NCI-H1930 (cell line): ENCODE measurements at regions not wholly inside any gene's neighbourhood (a gene's known extent, or its start where the extent isn't known, plus 50 kb on each side); places are given as distances from the start of the nearest gene placed in this dataset.
"Not testable (repeated sequence)": the region's sequence is repeated elsewhere in the genome, so short reads cannot be mapped to it uniquely, and the experiment has no call there.

ENCODE experiments used
- DNase-seq, 2 experiments: peaks; one replicate each; lab custom pipeline; 2025; lab: John Stamatoyannopoulos, UW

DNA sequence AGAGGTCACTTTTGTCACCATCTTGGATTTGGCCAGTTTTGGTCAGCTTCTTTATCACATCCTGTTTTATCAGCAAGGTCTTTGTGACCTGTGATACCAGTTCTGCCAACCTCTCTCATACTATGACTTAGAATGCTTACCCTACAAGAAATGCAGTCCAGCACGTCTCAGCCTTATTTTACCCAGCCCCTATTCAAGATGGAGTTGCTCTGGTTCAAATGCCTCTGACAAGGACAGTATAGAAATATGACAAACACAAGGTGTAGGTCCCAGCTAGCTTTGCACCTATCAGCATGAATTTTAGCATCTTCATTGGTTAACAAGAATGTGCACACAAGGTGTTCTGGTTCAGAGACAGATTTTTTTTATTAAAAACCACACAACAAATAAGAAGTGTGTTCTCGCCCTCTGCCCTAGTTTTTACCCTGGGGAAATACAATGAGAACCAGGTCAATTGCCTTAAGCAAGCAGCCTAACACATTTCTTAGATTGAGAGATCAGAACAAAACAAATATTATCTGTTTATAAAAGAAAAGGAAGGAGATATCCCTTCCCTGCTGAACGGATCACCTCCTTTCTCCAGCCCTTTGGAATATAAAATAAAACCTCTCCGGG, 962.3 kb upstream of the PRKX start:
- DNase-seq, result no peak

- no peak for DNase-seq
These were observed 960.8 kb upstream of the PRKX start for GRCh38 chrX:4674028-4674782.

DNA sequence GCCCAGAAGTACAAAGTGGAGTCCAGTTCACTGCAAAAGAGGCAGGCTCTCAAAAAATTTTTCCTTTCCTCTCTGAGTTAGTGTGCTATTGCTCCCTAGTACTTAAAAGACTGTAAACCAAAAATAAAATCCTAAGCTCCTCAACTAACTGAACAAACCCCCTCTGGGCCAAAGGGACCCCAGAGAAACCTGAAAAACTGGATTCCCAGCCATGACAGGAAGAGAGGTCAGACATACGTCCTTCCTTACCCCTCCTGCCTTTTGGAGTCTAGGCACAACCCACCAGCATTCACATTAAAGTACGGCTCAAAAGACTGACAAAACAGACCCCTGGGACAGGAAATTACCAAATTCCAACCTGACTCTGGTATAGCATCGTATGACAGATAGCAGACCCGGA, 957.9 kb upstream of the PRKX start:
- no peak for DNase-seq

- DNase-seq, result no peak
These were observed 957.2 kb upstream of the PRKX start for GRCh38 chrX:4670606-4671005.

GRCh38 chrX:4668802-4669536, 955.5 kb upstream of the PRKX start:
- no peak for DNase-seq

DNA sequence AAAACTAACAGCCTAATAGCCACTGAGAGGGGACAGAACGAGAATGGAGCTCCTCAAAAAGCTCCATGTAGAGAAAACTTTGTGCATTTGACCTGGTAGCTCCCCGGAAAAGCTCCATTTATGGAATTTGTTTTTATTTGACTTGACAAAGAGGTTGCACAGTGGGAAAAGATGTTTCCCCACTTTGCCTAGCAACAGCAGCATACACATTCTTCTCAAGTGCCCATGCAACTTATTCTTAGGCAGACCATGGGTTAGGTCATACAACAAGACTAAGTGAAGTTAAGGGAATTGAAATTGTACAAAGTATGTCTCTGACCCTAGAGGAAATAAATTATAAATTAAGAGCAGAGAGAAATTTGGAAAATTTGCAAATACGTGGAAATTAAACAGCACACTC, 949.6 kb upstream of the PRKX start:
- no peak for DNase-seq

- DNase-seq, result no peak
These were observed 948.3 kb upstream of the PRKX start for GRCh38 chrX:4661771-4662170.

DNA sequence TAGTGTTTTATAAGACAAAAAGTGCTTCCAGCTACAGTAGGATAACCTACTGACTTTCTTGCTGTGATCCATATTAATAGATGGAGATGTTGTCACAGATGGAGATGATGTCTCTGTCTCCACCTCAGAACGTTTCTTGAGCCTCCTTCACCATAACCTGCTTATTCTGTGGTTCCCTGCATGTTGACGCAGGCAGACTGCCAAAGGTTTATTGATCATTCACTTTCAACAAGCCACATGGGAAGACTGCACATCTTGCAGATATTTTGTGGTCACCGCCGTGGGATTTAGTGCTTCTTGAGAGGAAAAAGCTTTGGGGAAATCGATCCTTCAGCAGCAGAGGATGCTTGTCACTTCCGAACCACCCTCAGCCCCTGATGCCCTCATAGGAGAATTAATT, 943.0 kb upstream of the PRKX start:
- no peak for DNase-seq

DNA sequence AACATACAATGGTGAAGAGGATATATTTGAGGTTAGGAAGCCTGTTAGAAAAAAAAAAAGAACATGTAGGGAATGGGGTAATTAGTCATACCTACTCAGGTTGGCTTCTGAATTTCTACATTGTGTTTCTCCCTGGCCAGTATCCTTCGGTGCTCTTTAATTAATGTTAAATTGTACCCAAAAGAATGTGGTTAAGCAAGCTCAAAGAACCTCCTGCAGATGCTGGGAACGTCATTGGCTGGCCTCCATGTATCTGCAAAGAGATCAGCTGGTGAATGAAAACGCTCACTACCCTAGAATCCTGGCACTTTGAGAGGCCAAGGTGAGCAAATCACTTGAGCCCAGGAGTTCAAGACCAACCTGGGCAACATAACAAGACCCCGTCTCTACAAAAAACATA, 942.3 kb upstream of the PRKX start:
- no peak for DNase-seq

DNA sequence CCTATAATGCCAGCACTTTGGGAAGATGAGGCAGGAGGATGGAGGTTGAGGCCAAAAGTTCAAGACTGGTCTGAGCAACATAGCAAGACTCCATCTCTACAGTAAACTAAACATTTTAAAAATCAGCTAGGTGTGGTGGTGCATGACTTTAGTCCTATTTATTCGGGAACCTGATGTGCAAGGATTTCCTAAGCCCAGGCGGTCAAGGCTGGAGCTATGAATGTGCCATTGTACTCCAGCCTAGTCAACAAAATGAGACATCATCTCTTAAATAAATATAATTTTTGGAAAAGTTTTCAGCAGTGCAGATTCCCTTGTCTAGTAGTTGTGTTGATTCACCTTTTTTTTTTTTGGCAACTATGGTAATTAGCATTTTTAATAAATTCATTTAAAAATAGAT, 928.7 kb upstream of the PRKX start:
- DNase-seq, result no peak

- no peak for DNase-seq
These were observed 924.6 kb upstream of the PRKX start for GRCh38 chrX:4638036-4638435.

- no peak for DNase-seq
These were observed 914.0 kb upstream of the PRKX start for GRCh38 chrX:4627414-4627813.

GRCh38 chrX:4622486-4623167, 909.2 kb upstream of the PRKX start:
- no peak for DNase-seq

- not testable (repeated sequence) for DNase-seq
These were observed 900.2 kb upstream of the PRKX start for GRCh38 chrX:4613651-4614050.

DNA sequence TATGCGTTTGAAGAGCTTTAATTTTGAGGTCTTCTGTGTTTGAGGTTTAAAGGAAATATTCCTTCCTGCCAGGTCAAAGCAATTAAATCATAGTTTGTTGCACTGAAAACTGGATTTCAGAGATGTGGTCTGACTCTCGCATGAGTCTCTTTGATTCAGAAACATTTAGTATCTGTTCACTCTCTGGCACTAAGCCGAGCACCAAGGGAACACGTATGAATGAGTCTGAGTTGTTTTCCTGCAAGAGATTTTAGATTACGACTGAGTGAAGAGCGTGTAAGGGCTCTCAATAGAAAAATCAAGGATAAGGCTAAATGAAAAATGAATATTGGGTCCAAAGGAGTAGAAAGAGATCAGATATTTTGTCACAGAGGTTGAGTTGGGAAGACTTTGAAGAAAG, 875.4 kb upstream of the PRKX start:
- DNase-seq, result no peak

- no peak for DNase-seq
These were observed 875.0 kb upstream of the PRKX start for GRCh38 chrX:4588466-4588865.

DNA sequence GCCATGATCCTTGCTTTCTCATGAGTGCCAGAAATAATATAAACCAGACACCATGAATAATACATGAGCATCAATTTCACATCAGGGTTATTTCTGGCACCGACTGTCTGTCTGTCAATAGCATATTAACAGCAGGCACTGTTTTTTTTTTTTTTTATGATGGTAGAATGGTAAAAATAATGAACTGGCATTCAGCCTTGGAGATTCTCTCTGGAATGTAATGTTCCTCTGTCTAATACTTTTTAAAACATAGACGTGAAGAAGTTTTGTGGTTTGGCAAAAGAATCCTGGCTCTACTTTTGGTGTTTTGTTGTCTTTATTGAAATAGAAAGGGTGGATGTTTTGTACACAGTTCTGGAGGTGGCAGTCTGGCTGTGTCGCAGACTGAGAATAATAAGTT, 874.6 kb upstream of the PRKX start:
- no peak for DNase-seq

DNA sequence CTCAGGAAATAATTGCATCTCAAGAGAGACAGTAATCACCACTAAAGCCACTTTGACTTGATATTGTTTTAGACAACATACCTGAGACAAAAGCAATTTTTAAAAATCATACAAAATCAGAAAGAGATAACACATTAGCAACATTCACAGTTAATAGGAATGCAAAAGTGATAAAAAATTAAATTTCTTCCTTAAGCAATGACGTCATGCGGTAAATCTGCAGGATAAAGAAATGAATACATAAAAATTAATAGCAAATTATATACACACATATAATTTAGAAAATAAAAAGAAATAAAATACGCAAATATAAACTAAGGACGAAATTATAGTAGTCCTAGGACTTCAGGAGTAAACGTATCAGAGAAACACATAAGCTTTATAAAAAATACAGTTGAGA, 866.5 kb upstream of the PRKX start:
- DNase-seq, result no peak

GRCh38 chrX:4579480-4579879, 866.0 kb upstream of the PRKX start:
- no peak for DNase-seq

GRCh38 chrX:4572691-4573090, 859.2 kb upstream of the PRKX start:
- peak; percentile 3 to 31 for DNase-seq

- DNase-seq, result no peak
These were observed 856.7 kb upstream of the PRKX start for GRCh38 chrX:4570151-4570550.

DNA sequence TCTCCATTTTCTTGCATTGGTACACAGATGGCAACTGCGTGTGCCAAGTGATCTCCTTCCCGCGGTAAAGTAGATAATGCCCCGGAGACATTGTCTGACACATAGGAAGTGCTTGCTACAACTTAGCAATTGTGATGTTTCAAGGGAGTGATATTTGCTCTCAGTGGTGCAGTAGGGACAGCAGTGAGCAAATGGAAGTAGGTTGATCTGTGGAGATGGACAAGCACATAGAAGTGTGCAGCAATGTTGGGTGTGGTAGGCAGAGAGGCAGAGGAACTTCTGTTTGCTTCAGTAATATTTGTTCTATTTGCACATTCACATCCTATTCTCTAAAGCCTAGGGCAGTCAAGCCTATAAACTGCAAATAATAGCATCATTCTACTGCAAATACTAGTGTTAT, 846.7 kb upstream of the PRKX start:
- DNase-seq, result no peak

GRCh38 chrX:4550018-4550417, 836.6 kb upstream of the PRKX start:
- DNase-seq, result no peak
